AG10803 (cell line): ENCODE measurements at regions not wholly inside any gene's neighbourhood (a gene's known extent, or its start where the extent isn't known, plus 50 kb on each side); places are given as distances from the start of the nearest gene placed in this dataset.

ENCODE experiments used
- DNase-seq: peaks from one replicate; pipeline ENCODE4 v3.0.0; 2010; ENCODE audit warnings: low read depth
- H3K4me3 ChIP-seq: 2 replicates; pipeline ENCODE4 v1.5.1; 2011; ENCODE audit warnings: mild to moderate bottlenecking, low read length, control low read depth
- TF ChIP-seq, protein P1 (sequence below): conservative IDR thresholded peaks from 2 replicates; pipeline ENCODE4 v1.5.1; 2011; ENCODE audit warnings: mild to moderate bottlenecking, low read length, control low read depth, inconsistent platforms

DNA sequence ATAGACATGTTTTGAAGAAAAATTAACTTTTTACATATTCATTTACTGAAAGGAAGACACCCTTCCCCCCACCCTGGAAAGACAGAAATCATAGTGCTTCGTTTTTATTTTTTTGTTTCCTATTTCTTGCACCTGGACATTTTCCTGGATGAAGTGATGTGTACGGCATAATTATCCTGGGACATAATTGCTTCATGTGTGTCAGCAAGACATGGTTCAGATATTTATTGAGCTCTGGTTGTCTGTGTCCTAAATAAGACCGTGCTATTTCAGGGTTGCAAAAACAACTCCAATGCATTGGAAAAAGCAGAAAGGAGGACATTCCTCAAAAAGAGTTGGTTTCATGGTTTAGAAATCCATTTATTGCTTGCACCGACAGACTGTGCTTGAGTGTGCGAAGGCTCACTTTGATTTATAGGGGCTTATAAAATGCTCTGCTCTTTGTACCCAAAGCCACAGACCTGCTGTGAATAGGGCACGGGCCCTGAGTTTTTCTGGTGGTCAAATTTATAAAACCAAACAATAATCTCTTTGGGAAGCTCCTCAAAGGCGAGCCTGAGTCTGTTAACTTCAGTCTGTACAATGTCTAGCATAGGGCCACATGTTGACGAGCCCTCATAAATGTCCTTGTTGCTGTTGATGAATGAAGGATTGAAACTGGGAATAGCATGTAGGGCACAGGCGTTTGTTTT is 179.5 kb downstream of the SOX4 start:
- TF ChIP-seq, protein P1, sequence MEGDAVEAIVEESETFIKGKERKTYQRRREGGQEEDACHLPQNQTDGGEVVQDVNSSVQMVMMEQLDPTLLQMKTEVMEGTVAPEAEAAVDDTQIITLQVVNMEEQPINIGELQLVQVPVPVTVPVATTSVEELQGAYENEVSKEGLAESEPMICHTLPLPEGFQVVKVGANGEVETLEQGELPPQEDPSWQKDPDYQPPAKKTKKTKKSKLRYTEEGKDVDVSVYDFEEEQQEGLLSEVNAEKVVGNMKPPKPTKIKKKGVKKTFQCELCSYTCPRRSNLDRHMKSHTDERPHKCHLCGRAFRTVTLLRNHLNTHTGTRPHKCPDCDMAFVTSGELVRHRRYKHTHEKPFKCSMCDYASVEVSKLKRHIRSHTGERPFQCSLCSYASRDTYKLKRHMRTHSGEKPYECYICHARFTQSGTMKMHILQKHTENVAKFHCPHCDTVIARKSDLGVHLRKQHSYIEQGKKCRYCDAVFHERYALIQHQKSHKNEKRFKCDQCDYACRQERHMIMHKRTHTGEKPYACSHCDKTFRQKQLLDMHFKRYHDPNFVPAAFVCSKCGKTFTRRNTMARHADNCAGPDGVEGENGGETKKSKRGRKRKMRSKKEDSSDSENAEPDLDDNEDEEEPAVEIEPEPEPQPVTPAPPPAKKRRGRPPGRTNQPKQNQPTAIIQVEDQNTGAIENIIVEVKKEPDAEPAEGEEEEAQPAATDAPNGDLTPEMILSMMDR, result no peak
- H3K4me3 ChIP-seq, result no peak overlapping the region
- DNase-seq, result no peak

DNA sequence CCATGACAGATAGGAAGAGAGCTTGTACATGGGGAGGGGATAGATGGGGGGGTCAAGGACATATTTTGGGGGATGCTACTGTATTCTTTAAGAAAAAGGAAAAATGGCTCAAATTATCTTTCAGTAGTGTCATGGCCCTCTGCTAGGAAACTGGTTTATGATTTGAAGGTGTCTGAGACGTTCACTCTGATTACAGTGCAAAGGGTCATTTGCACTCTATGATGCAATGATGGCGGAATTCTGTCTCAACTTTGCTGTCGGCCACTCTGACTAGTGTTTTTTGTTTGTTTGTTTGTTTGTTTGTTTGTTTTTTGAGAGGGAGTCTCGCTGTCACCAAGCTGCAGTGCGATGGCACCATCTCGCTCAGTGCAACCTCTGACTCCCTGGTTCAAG is 180.0 kb downstream of the SOX4 start:
- DNase-seq, result no peak
- TF ChIP-seq, protein P1, result no peak
- no peak overlapping the region for H3K4me3 ChIP-seq

DNA sequence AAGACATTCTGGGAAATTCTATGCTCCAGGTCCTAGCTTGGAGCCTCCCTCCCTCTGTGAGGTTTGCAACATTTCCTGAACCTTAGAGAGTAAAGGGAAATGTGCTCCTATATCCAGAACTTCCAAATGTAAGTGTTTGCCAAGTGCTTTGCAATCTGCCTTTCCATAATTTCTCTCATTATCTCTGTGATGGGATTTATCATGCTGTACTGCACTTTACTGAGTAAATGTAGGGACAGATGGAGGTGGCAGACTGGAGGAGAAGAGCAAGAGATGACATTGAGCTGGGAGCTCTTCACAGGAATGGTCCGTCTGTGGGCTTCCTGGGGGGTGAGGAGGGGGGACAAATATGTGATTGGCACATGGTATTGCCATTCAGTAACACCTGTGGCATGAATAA is 184.3 kb downstream of the SOX4 start:
- no peak for DNase-seq
- TF ChIP-seq, protein P1, result no peak
- no peak overlapping the region for H3K4me3 ChIP-seq

DNA sequence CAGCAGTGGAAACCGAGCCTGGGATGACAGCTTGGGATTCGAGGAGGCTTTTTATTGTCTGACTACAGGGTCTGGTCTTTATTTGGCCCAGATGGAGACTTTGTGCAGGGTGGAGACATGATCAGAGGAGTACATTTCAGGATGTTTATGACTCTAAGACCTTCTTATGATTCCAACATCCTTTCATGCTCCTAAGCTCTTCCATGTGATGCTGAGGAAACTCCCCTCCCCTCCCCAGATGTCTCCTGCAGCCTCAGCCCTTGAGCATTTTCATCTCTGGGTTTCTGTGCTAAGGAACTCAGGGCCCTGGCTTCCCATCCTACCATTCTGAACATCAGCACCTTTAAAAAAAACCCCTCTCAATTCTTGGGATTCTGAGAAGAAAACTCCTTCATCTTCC is 186.6 kb downstream of the SOX4 start:
- no peak for DNase-seq
- no peak overlapping the region for H3K4me3 ChIP-seq
- TF ChIP-seq, protein P1, result no peak

DNA sequence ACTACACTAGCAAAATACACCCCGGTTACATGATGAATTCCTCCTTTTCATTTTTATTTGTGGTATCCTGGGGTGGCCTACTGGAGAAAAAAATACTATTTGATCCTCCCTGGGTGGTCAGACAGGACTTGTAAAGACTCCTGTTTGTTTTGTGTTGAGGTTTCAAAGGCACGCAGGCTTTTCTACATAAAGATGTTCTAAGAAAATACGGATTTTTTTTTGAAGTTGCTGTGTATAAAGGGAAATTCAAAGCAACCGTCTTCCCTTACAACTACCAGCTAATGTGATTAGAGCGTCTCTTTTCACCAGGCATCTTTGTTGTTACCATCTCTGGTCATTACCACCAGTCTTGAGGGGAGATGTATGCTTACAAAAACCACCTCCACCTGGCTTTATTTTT is 187.1 kb downstream of the SOX4 start:
- no peak overlapping the region for H3K4me3 ChIP-seq
- TF ChIP-seq, protein P1, result no peak
- no peak for DNase-seq

DNA sequence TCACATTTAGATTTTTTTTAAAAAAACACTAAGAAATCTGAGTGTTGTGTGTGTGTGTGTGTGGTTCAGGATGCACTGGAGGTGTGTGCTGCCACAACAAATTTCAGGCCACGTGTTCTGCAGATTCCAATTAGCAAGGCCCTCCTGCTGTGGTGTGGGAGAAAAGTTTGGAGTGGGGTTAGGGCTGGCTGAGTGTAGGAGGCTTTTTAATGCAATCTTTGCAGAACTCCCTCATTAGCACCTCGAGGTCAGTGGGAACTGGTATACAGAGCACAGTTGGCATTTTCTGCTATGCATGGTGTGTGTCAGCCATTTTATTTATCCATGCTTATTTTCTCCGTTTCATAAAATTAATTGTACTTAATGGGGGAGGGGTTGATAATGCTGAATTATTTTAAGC is 187.6 kb downstream of the SOX4 start:
- TF ChIP-seq, protein P1, result no peak
- no peak for DNase-seq
- H3K4me3 ChIP-seq, result no peak overlapping the region

DNA sequence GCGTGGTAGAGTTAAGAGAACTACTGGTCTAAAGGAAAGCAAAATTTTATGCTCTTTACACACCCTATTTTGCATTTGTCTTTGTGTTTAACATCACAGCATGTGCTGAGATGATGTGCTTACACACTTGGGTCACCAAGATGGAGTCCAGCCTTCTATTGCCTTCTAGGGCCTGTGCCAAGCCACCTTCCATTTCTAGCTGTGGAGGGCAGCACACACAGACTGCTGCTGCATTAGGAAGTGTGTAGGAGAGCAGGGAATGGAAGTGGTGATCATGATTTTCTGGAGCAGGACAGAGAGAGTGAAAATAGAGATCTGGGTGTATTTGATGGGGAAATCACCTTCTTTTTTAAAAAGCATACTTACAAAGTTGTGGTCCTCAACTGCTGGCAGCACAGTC is 191.6 kb downstream of the SOX4 start:
- no peak overlapping the region for H3K4me3 ChIP-seq
- no peak for DNase-seq
- TF ChIP-seq, protein P1, result no peak
